Suprapubic skin (tissue), 3 donors: ENCODE measurements at regions not wholly inside any gene's neighbourhood (a gene's known extent, or its start where the extent isn't known, plus 50 kb on each side); places are given as distances from the start of the nearest gene placed in this dataset.

ENCODE experiments used
- CTCF ChIP-seq, 2 donors: fragments of 200-600 bp in 1 of 2; fragments of 450-650 bp in 1 of 2; sonication (generic) in 1 of 2; IDR thresholded peaks; one replicate each; pipeline ENCODE4 v1.5.1; 2016 to 2019; ENCODE audit warnings: antibody characterized with exemption in 2 of 2, mild to moderate bottlenecking in 1 of 2, moderate library complexity in 1 of 2
- POLR2A ChIP-seq, 2 donors: fragments of 450-650 bp; IDR thresholded peaks; one replicate each; pipeline ENCODE4 v1.6.1; 2017; ENCODE audit warnings: antibody characterized with exemption in 2 of 2, mild to moderate bottlenecking in 2 of 2, moderate library complexity in 2 of 2

- no peak for TF ChIP-seq CTCF (IDR thresholded peaks at IDR 0.05)
- TF ChIP-seq POLR2A (IDR thresholded peaks at IDR 0.05), result no peak
Observed at GRCh38 chr11:122422682-122423081, 232.8 kb upstream of the UBASH3B start.
